ENCODE measurements at regions not wholly inside any gene's neighbourhood (a gene's known extent, or its start where the extent isn't known, plus 50 kb on each side); places are given as distances from the start of the nearest gene placed in this dataset.

DNA sequence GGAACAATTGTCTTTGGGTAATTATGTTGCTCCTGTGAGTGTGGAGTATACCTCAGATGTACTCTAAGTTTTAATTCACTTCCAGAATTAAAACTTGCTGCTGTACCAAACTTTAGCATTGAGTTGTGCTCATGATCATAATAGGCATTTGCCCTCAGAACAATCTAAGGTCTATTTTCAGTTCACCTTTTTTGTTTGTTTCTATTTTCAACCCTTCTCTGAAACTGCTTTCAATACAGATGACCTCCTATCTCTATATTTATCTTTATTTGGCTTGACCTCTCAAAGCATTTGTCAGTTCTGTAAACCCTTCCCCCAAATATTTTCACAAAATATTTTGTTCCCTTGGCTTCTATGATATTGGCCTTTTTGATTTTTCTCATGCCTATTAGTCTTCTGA, 873.0 kb downstream of the OLFM4 start:
- H3K36me3 ChIP-seq (ENCODE audit: control insufficient read depth in 4 of 4, insufficient read depth in 4 of 4, low read length in 3 of 4): no peaks in the 10 kb centered on the region
- ChIA-PET POLR2A (no interaction called here), CTCF (no interaction called here)
- DNase-seq: no peak
- H3K9me3 ChIP-seq (ENCODE audit: control extremely low read depth in 1 of 5, control insufficient read depth in 4 of 5, insufficient read depth in 2 of 5, low read depth in 1 of 5, low read length in 4 of 5): no peaks in the 10 kb centered on the region
- no peaks in the 10 kb centered on the region for H3K27me3 ChIP-seq (replicated peaks in 2 of 5; ENCODE audit: control insufficient read depth in 4 of 5, insufficient read depth in 5 of 5, low read length in 4 of 5)
- H3K27ac ChIP-seq (ENCODE audit: insufficient read depth in 1 of 2, low read depth in 1 of 2, low read length in 2 of 2, poor library complexity in 1 of 2, severe bottlenecking in 2 of 2): no peak overlapping the region
- no peak overlapping the region for H3K4me3 ChIP-seq (ENCODE audit: control insufficient read depth in 1 of 7, extremely low read depth in 1 of 7, insufficient read depth in 4 of 7, low read depth in 2 of 7, low read length in 6 of 7)
- no peaks in the 10 kb centered on the region for H3K4me1 ChIP-seq (ENCODE audit: control extremely low read depth in 1 of 4, control insufficient read depth in 4 of 4, insufficient read depth in 4 of 4, low read length in 3 of 4)

DNA sequence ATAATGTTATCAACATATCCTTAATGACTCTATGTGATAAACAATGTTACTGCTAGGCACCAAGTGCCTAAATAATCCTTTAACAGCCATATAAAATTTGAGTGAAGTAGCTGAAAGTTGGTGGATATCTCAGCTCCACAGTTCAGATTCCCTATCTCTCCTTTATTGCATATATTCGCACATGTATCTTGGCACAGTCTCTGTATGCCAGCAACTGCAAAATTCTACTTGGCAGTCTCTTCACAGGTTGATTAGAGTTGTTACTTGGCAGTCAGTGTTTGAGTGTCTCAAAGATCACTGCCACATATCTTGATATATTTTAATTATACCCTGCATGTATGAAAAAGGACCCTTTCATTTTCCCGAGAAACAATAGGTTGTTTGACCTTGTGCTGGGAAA, 879.3 kb downstream of the OLFM4 start:
- no peak overlapping the region for H3K4me3 ChIP-seq (ENCODE audit: control insufficient read depth in 1 of 7, extremely low read depth in 1 of 7, insufficient read depth in 4 of 7, low read depth in 2 of 7, low read length in 6 of 7)
- ChIA-PET CTCF (no interaction called here), POLR2A (no interaction called here)
- H3K27me3 ChIP-seq (replicated peaks in 2 of 5; ENCODE audit: control insufficient read depth in 4 of 5, insufficient read depth in 5 of 5, low read length in 4 of 5): no peaks in the 10 kb centered on the region
- WGBS (ENCODE audit: insufficient coverage): no CpG with 5 or more reads among the region's 2 CpGs
- H3K27ac ChIP-seq (ENCODE audit: insufficient read depth in 1 of 2, low read depth in 1 of 2, low read length in 2 of 2, poor library complexity in 1 of 2, severe bottlenecking in 2 of 2): no peak overlapping the region
- H3K36me3 ChIP-seq (ENCODE audit: control insufficient read depth in 4 of 4, insufficient read depth in 4 of 4, low read length in 3 of 4): no peaks in the 10 kb centered on the region
- no peak for DNase-seq
- H3K4me1 ChIP-seq (ENCODE audit: control extremely low read depth in 1 of 4, control insufficient read depth in 4 of 4, insufficient read depth in 4 of 4, low read length in 3 of 4): no peaks in the 10 kb centered on the region
- no peaks in the 10 kb centered on the region for H3K9me3 ChIP-seq (ENCODE audit: control extremely low read depth in 1 of 5, control insufficient read depth in 4 of 5, insufficient read depth in 2 of 5, low read depth in 1 of 5, low read length in 4 of 5)

DNA sequence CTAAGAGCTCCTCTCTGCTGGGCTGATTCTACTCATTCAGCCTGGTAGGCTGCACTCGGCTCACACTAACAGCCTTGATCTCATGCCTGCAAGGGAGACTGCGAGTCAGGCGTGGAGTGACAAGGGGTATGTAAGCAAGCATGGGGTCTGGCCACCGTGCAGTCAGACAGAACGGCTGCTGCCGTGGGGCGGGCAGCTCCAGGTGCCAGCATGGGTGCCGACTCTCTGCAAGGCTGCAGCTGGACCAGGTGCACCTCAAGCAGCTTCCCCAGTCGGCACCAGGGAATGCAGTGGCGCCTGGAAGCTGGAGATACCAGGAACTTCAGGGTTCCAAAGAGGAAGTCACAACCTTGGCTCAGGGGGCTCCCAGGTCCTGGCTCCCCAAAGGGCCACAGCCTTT, 892.3 kb downstream of the OLFM4 start:
- 89% methylated on average over 10 of the region's 10 CpGs for WGBS (ENCODE audit: insufficient coverage)
- POLR2A ChIA-PET: no interaction called here
- DNase-seq: no peak

DNA sequence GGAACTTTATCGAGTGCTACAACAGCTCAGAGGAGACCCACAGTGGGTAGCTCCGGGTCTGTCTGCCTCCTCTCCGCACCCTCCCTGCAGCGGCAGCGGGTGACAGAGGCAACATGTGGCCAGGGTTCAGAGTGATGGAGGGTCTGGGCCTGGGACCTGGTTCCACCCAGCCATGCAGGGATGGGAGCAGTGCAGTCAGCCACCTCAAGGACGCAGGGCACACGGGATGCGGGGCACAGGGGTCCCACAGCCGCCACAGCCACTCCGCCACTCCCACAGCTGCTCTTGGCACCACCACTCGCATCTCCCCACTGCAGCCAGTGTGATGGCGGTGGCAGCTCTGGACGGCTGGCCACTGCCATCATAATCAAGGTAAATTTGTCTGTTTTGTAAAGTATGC, 892.9 kb downstream of the OLFM4 start:
- Histone ChIP-seq H3K4me1 (ENCODE audit: control extremely low read depth in 1 of 4, control insufficient read depth in 4 of 4, insufficient read depth in 4 of 4, low read length in 3 of 4) (no peaks in the 10 kb centered on the region), H3K27me3 (replicated peaks in 2 of 5; ENCODE audit: control insufficient read depth in 4 of 5, insufficient read depth in 5 of 5, low read length in 4 of 5) (no peaks in the 10 kb centered on the region), H3K9me3 (ENCODE audit: control extremely low read depth in 1 of 5, control insufficient read depth in 4 of 5, insufficient read depth in 2 of 5, low read depth in 1 of 5, low read length in 4 of 5) (no peaks in the 10 kb centered on the region), H3K4me3 (ENCODE audit: control insufficient read depth in 1 of 7, extremely low read depth in 1 of 7, insufficient read depth in 4 of 7, low read depth in 2 of 7, low read length in 6 of 7) (no peak overlapping the region), H3K27ac (ENCODE audit: insufficient read depth in 1 of 2, low read depth in 1 of 2, low read length in 2 of 2, poor library complexity in 1 of 2, severe bottlenecking in 2 of 2) (no peak overlapping the region), H3K36me3 (ENCODE audit: control insufficient read depth in 4 of 4, insufficient read depth in 4 of 4, low read length in 3 of 4) (no peaks in the 10 kb centered on the region)
- ChIA-PET CTCF (no interaction called here), POLR2A (no interaction called here)
- 82% methylated on average over 10 of the region's 13 CpGs for WGBS (ENCODE audit: insufficient coverage)
- no peak for DNase-seq

More for the DNA sequence above, 892.3 kb downstream of the OLFM4 start:
- no peaks in the 10 kb centered on the region for H3K4me1 ChIP-seq (ENCODE audit: control extremely low read depth in 1 of 4, control insufficient read depth in 4 of 4, insufficient read depth in 4 of 4, low read length in 3 of 4)
- H3K27me3 ChIP-seq (replicated peaks in 2 of 5; ENCODE audit: control insufficient read depth in 4 of 5, insufficient read depth in 5 of 5, low read length in 4 of 5): no peaks in the 10 kb centered on the region
- CTCF ChIA-PET: no interaction called here
- H3K4me3 ChIP-seq (ENCODE audit: control insufficient read depth in 1 of 7, extremely low read depth in 1 of 7, insufficient read depth in 4 of 7, low read depth in 2 of 7, low read length in 6 of 7): no peak overlapping the region
- no peak overlapping the region for H3K27ac ChIP-seq (ENCODE audit: insufficient read depth in 1 of 2, low read depth in 1 of 2, low read length in 2 of 2, poor library complexity in 1 of 2, severe bottlenecking in 2 of 2)
- H3K36me3 ChIP-seq (ENCODE audit: control insufficient read depth in 4 of 4, insufficient read depth in 4 of 4, low read length in 3 of 4): no peaks in the 10 kb centered on the region
- no peaks in the 10 kb centered on the region for H3K9me3 ChIP-seq (ENCODE audit: control extremely low read depth in 1 of 5, control insufficient read depth in 4 of 5, insufficient read depth in 2 of 5, low read depth in 1 of 5, low read length in 4 of 5)

GRCh38 chr13:53941588-53942190, 913.1 kb downstream of the OLFM4 start:
- no peak for DNase-seq
- Histone ChIP-seq H3K27me3 (replicated peaks in 2 of 5; ENCODE audit: control insufficient read depth in 4 of 5, insufficient read depth in 5 of 5, low read length in 4 of 5) (no peaks in the 10 kb centered on the region), H3K4me3 (ENCODE audit: control insufficient read depth in 1 of 7, extremely low read depth in 1 of 7, insufficient read depth in 4 of 7, low read depth in 2 of 7, low read length in 6 of 7) (no peak overlapping the region), H3K27ac (ENCODE audit: insufficient read depth in 1 of 2, low read depth in 1 of 2, low read length in 2 of 2, poor library complexity in 1 of 2, severe bottlenecking in 2 of 2) (no peak overlapping the region), H3K4me1 (ENCODE audit: control extremely low read depth in 1 of 4, control insufficient read depth in 4 of 4, insufficient read depth in 4 of 4, low read length in 3 of 4) (no peaks in the 10 kb centered on the region), H3K36me3 (ENCODE audit: control insufficient read depth in 4 of 4, insufficient read depth in 4 of 4, low read length in 3 of 4) (no peaks in the 10 kb centered on the region), H3K9me3 (ENCODE audit: control extremely low read depth in 1 of 5, control insufficient read depth in 4 of 5, insufficient read depth in 2 of 5, low read depth in 1 of 5, low read length in 4 of 5) (no peaks in the 10 kb centered on the region)
- ChIA-PET POLR2A (no interaction called here), CTCF (no interaction called here)
- WGBS (ENCODE audit: insufficient coverage): no CpG with 5 or more reads among the region's 1 CpG

GRCh38 chr13:53946500-53946899, 917.9 kb downstream of the OLFM4 start:
- DNase-seq: no peak
- H3K4me3 ChIP-seq (ENCODE audit: control insufficient read depth in 1 of 7, extremely low read depth in 1 of 7, insufficient read depth in 4 of 7, low read depth in 2 of 7, low read length in 6 of 7): no peak overlapping the region
- POLR2A ChIA-PET: no interaction called here
- no peaks in the 10 kb centered on the region for H3K4me1 ChIP-seq (ENCODE audit: control extremely low read depth in 1 of 4, control insufficient read depth in 4 of 4, insufficient read depth in 4 of 4, low read length in 3 of 4)
- no peaks in the 10 kb centered on the region for H3K9me3 ChIP-seq (ENCODE audit: control extremely low read depth in 1 of 5, control insufficient read depth in 4 of 5, insufficient read depth in 2 of 5, low read depth in 1 of 5, low read length in 4 of 5)
- H3K27ac ChIP-seq (ENCODE audit: insufficient read depth in 1 of 2, low read depth in 1 of 2, low read length in 2 of 2, poor library complexity in 1 of 2, severe bottlenecking in 2 of 2): no peak overlapping the region
- WGBS (ENCODE audit: insufficient coverage): 81% methylated on average over 3 of the region's 3 CpGs
- CTCF ChIA-PET: no interaction called here
- no peaks in the 10 kb centered on the region for H3K36me3 ChIP-seq (ENCODE audit: control insufficient read depth in 4 of 4, insufficient read depth in 4 of 4, low read length in 3 of 4)
- no peaks in the 10 kb centered on the region for H3K27me3 ChIP-seq (replicated peaks in 2 of 5; ENCODE audit: control insufficient read depth in 4 of 5, insufficient read depth in 5 of 5, low read length in 4 of 5)

GRCh38 chr13:53953183-53953582, 924.6 kb downstream of the OLFM4 start:
- Histone ChIP-seq H3K4me1 (ENCODE audit: control extremely low read depth in 1 of 4, control insufficient read depth in 4 of 4, insufficient read depth in 4 of 4, low read length in 3 of 4) (no peaks in the 10 kb centered on the region), H3K9me3 (ENCODE audit: control extremely low read depth in 1 of 5, control insufficient read depth in 4 of 5, insufficient read depth in 2 of 5, low read depth in 1 of 5, low read length in 4 of 5) (no peaks in the 10 kb centered on the region), H3K4me3 (ENCODE audit: control insufficient read depth in 1 of 7, extremely low read depth in 1 of 7, insufficient read depth in 4 of 7, low read depth in 2 of 7, low read length in 6 of 7) (no peak overlapping the region), H3K27ac (ENCODE audit: insufficient read depth in 1 of 2, low read depth in 1 of 2, low read length in 2 of 2, poor library complexity in 1 of 2, severe bottlenecking in 2 of 2) (no peak overlapping the region), H3K36me3 (ENCODE audit: control insufficient read depth in 4 of 4, insufficient read depth in 4 of 4, low read length in 3 of 4) (no peaks in the 10 kb centered on the region), H3K27me3 (replicated peaks in 2 of 5; ENCODE audit: control insufficient read depth in 4 of 5, insufficient read depth in 5 of 5, low read length in 4 of 5) (no peaks in the 10 kb centered on the region)
- ChIA-PET CTCF (no interaction called here), POLR2A (no interaction called here)
- DNase-seq: no peak
- WGBS (ENCODE audit: insufficient coverage): 53% methylated on average over 2 of the region's 2 CpGs

All from common myeloid progenitor, CD34-positive (primary cell).